ENCODE measurements at regions not wholly inside any gene's neighbourhood (a gene's known extent, or its start where the extent isn't known, plus 50 kb on each side); places are given as distances from the start of the nearest gene placed in this dataset.

DNA sequence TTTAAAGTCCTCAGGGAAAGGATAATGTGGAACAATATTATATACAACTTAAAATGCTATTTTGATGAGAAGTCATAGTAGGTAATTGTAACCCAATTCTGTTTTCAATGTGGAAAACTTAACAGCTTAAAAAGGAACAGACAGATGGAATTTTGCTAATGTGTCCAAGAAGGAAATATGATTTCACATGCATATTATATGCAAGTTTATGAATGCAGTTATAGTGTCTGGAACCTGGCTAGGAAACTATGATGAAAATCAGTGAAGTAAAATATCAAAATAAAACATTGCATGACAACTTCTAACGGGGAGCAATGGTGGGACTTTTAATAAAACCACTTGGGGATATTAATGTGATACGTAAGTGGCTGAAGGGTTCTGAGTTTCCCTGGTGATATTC is 152.6 kb upstream of the HAND2 start:
- Histone ChIP-seq H3K9me3 (ENCODE audit: control insufficient read depth in 2 of 2, insufficient read depth in 1 of 2, low read length in 1 of 2) (no peaks in the 10 kb centered on the region), H3K4me3 (ENCODE audit: low read length in 2 of 2) (no peak overlapping the region), H3K36me3 (ENCODE audit: control insufficient read depth in 2 of 2, insufficient read depth in 2 of 2, low read length in 1 of 2) (no peaks in the 10 kb centered on the region), H3K27me3 (ENCODE audit: control insufficient read depth in 2 of 2, insufficient read depth in 1 of 2, low read length in 1 of 2) (no peaks in the 10 kb centered on the region), H3K4me1 (ENCODE audit: control insufficient read depth in 2 of 2, insufficient read depth in 2 of 2, low read length in 2 of 2) (no peaks in the 10 kb centered on the region), H3K27ac (ENCODE audit: low read depth in 1 of 2, low read length in 1 of 2) (no peak overlapping the region)
- DNase-seq (ENCODE audit: low read depth in 6 of 9, low spot score in 9 of 9): no peak
- 92% methylated on average over 2 of the region's 2 CpGs for WGBS

DNA sequence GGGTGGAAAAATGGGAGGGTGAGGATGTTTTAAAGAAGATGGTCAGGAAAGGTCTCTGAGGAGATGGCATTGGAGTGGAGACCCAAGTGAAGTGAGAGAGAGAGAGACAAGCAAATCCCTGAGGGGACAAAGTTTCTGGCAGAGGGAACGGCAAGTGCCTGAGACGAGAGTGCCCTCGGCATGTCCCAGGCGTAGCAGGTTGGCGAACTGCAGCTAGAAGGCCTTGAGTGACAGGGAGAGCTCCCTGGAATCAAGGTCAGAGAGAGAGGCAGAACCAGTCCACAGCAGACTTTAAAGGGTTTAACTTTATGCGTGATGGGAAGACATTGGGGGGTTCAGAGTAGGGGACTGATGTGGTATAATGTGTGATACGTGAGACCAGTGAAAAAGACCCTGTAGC is 150.2 kb upstream of the HAND2 start:
- Histone ChIP-seq H3K27ac (ENCODE audit: low read depth in 1 of 2, low read length in 1 of 2) (no peak overlapping the region), H3K9me3 (ENCODE audit: control insufficient read depth in 2 of 2, insufficient read depth in 1 of 2, low read length in 1 of 2) (no peaks in the 10 kb centered on the region), H3K4me3 (ENCODE audit: low read length in 2 of 2) (no peak overlapping the region), H3K4me1 (ENCODE audit: control insufficient read depth in 2 of 2, insufficient read depth in 2 of 2, low read length in 2 of 2) (no peaks in the 10 kb centered on the region), H3K36me3 (ENCODE audit: control insufficient read depth in 2 of 2, insufficient read depth in 2 of 2, low read length in 1 of 2) (no peaks in the 10 kb centered on the region), H3K27me3 (ENCODE audit: control insufficient read depth in 2 of 2, insufficient read depth in 1 of 2, low read length in 1 of 2) (no peaks in the 10 kb centered on the region)
- WGBS: 86% methylated on average over 7 of the region's 7 CpGs
- no peak for DNase-seq (ENCODE audit: low read depth in 6 of 9, low spot score in 9 of 9)

DNA sequence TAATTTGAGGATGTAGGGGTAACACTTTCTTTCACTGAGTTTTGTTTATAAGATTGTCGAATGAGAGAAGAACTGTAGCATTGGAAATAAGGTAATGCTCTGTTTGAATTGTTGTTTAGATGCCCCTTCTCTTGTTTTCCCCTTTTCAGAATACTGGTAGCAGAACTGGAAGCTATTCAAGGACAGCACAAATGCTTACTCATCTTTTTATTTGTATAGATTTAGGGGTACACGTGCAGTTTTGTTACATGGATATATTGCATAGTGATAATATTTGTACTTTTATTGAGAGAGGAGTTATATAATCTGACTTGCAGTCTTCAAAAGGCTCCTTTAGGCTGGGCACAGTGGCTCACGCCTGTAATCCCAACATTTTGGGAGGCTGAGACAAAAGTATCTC is 145.4 kb upstream of the HAND2 start:
- H3K27ac ChIP-seq (ENCODE audit: low read depth in 1 of 2, low read length in 1 of 2): no peak overlapping the region
- WGBS: 86% methylated on average over 3 of the region's 3 CpGs
- H3K27me3 ChIP-seq (ENCODE audit: control insufficient read depth in 2 of 2, insufficient read depth in 1 of 2, low read length in 1 of 2): no peaks in the 10 kb centered on the region
- no peaks in the 10 kb centered on the region for H3K9me3 ChIP-seq (ENCODE audit: control insufficient read depth in 2 of 2, insufficient read depth in 1 of 2, low read length in 1 of 2)
- H3K4me1 ChIP-seq (ENCODE audit: control insufficient read depth in 2 of 2, insufficient read depth in 2 of 2, low read length in 2 of 2): no peaks in the 10 kb centered on the region
- no peaks in the 10 kb centered on the region for H3K36me3 ChIP-seq (ENCODE audit: control insufficient read depth in 2 of 2, insufficient read depth in 2 of 2, low read length in 1 of 2)
- H3K4me3 ChIP-seq (ENCODE audit: low read length in 2 of 2): no peak overlapping the region
- no peak for DNase-seq (ENCODE audit: low read depth in 6 of 9, low spot score in 9 of 9)

DNA sequence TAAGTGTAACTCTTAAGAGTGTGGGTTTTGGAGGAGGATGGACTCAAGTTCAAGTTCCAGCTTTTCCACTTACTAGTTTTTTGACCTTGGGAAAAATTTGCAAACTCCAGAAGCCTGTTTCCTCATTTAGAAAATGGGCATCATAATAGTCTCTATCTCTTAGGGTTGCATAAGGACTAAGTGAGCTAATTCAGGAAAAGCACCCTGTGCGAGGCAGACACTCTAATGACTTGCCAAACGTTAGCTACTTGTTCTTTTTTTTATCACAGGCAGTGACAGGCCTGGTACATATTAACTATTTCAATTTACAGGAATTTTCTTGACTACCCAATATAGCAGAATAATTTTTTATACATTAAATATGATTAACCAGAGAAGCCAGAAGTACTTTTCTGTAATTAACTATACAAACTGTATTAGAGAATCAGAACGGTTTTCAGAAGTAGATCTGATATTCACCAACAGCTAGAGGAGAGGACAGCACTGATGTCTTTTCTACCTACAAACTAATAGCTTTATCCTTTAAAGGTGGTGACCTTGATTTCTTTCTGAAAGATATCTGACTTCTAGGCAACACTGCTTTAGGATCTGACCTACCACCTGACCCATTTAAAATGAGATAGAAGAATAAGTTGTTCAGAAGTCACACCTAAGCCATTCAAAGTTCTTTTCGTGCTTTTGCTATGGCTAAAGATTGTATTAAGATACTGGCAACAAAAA is 139.6 kb upstream of the HAND2 start:
- Histone ChIP-seq H3K27me3 (ENCODE audit: control insufficient read depth in 2 of 2, insufficient read depth in 1 of 2, low read length in 1 of 2) (no peaks in the 10 kb centered on the region), H3K36me3 (ENCODE audit: control insufficient read depth in 2 of 2, insufficient read depth in 2 of 2, low read length in 1 of 2) (no peaks in the 10 kb centered on the region), H3K4me1 (ENCODE audit: control insufficient read depth in 2 of 2, insufficient read depth in 2 of 2, low read length in 2 of 2) (no peaks in the 10 kb centered on the region), H3K4me3 (ENCODE audit: low read length in 2 of 2) (no peak overlapping the region), H3K9me3 (ENCODE audit: control insufficient read depth in 2 of 2, insufficient read depth in 1 of 2, low read length in 1 of 2) (no peaks in the 10 kb centered on the region), H3K27ac (ENCODE audit: low read depth in 1 of 2, low read length in 1 of 2) (no peak overlapping the region)
- no peak for DNase-seq (ENCODE audit: low read depth in 6 of 9, low spot score in 9 of 9)
- 73% methylated on average over 4 of the region's 4 CpGs for WGBS

- H3K27ac ChIP-seq (ENCODE audit: low read depth in 1 of 2, low read length in 1 of 2): no peak overlapping the region
- no peaks in the 10 kb centered on the region for H3K27me3 ChIP-seq (ENCODE audit: control insufficient read depth in 2 of 2, insufficient read depth in 1 of 2, low read length in 1 of 2)
- no peaks in the 10 kb centered on the region for H3K4me1 ChIP-seq (ENCODE audit: control insufficient read depth in 2 of 2, insufficient read depth in 2 of 2, low read length in 2 of 2)
- no peak for DNase-seq (ENCODE audit: low read depth in 6 of 9, low spot score in 9 of 9)
- H3K9me3 ChIP-seq (ENCODE audit: control insufficient read depth in 2 of 2, insufficient read depth in 1 of 2, low read length in 1 of 2): no peaks in the 10 kb centered on the region
- H3K4me3 ChIP-seq (ENCODE audit: low read length in 2 of 2): no peak overlapping the region
- no peaks in the 10 kb centered on the region for H3K36me3 ChIP-seq (ENCODE audit: control insufficient read depth in 2 of 2, insufficient read depth in 2 of 2, low read length in 1 of 2)
Measured at GRCh38 chr4:173661001-173661400, 131.0 kb upstream of the HAND2 start.

GRCh38 chr4:173656898-173657297 is 126.9 kb upstream of the HAND2 start:
- H3K9me3 ChIP-seq (ENCODE audit: control insufficient read depth in 2 of 2, insufficient read depth in 1 of 2, low read length in 1 of 2): no peaks in the 10 kb centered on the region
- no peaks in the 10 kb centered on the region for H3K4me1 ChIP-seq (ENCODE audit: control insufficient read depth in 2 of 2, insufficient read depth in 2 of 2, low read length in 2 of 2)
- no peak overlapping the region for H3K4me3 ChIP-seq (ENCODE audit: low read length in 2 of 2)
- H3K36me3 ChIP-seq (ENCODE audit: control insufficient read depth in 2 of 2, insufficient read depth in 2 of 2, low read length in 1 of 2): no peaks in the 10 kb centered on the region
- H3K27me3 ChIP-seq (ENCODE audit: control insufficient read depth in 2 of 2, insufficient read depth in 1 of 2, low read length in 1 of 2): no peaks in the 10 kb centered on the region
- no peak for DNase-seq (ENCODE audit: low read depth in 6 of 9, low spot score in 9 of 9)
- 92% methylated on average over 4 of the region's 4 CpGs for WGBS
- no peak overlapping the region for H3K27ac ChIP-seq (ENCODE audit: low read depth in 1 of 2, low read length in 1 of 2)

DNA sequence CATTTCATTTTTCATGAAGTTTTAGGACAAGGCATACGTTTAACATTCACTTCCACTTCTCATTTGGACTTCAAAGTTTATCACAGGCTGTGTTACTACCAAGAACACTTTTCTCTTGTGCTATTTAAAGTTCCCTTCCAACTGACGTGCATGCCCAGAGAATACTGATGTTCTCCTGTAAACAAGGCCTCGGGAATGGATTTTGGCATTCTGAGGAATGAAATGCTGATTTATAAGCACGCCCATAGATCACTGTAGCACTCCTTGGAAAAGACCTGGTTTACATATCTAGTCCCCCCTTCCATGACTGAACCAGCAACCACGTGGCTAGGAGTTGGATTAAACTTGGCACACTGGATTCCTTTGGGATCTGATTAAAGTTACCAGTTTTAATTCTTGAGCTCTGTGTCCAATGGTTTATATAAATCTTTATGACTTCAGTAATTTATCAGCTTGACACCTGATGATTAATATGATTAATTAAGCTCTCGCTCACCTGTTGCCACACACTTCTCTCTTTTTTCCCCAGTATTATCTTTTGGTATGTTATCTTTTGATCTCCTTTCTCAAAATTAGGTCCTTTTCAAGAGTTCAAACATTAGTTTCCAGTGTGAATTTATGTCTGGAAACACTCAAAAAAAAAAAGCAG is 122.4 kb upstream of the HAND2 start:
- H3K27me3 ChIP-seq (ENCODE audit: control insufficient read depth in 2 of 2, insufficient read depth in 1 of 2, low read length in 1 of 2): no peaks in the 10 kb centered on the region
- no peak overlapping the region for H3K27ac ChIP-seq (ENCODE audit: low read depth in 1 of 2, low read length in 1 of 2)
- H3K36me3 ChIP-seq (ENCODE audit: control insufficient read depth in 2 of 2, insufficient read depth in 2 of 2, low read length in 1 of 2): no peaks in the 10 kb centered on the region
- no peaks in the 10 kb centered on the region for H3K9me3 ChIP-seq (ENCODE audit: control insufficient read depth in 2 of 2, insufficient read depth in 1 of 2, low read length in 1 of 2)
- 69% methylated on average over 6 of the region's 6 CpGs for WGBS
- H3K4me3 ChIP-seq (ENCODE audit: low read length in 2 of 2): no peak overlapping the region
- no peak for DNase-seq (ENCODE audit: low read depth in 6 of 9, low spot score in 9 of 9)
- no peaks in the 10 kb centered on the region for H3K4me1 ChIP-seq (ENCODE audit: control insufficient read depth in 2 of 2, insufficient read depth in 2 of 2, low read length in 2 of 2)

GRCh38 chr4:173651651-173652282 is 121.7 kb upstream of the HAND2 start:
- no peak overlapping the region for H3K27ac ChIP-seq (ENCODE audit: low read depth in 1 of 2, low read length in 1 of 2)
- 77% methylated on average over 7 of the region's 7 CpGs for WGBS
- DNase-seq (ENCODE audit: low read depth in 6 of 9, low spot score in 9 of 9): no peak

GRCh38 chr4:173647902-173648301 is 117.9 kb upstream of the HAND2 start:
- no peaks in the 10 kb centered on the region for H3K27me3 ChIP-seq (ENCODE audit: control insufficient read depth in 2 of 2, insufficient read depth in 1 of 2, low read length in 1 of 2)
- H3K9me3 ChIP-seq (ENCODE audit: control insufficient read depth in 2 of 2, insufficient read depth in 1 of 2, low read length in 1 of 2): no peaks in the 10 kb centered on the region
- no peak overlapping the region for H3K4me3 ChIP-seq (ENCODE audit: low read length in 2 of 2)
- no peaks in the 10 kb centered on the region for H3K36me3 ChIP-seq (ENCODE audit: control insufficient read depth in 2 of 2, insufficient read depth in 2 of 2, low read length in 1 of 2)
- H3K27ac ChIP-seq (ENCODE audit: low read depth in 1 of 2, low read length in 1 of 2): no peak overlapping the region
- no peak for DNase-seq (ENCODE audit: low read depth in 6 of 9, low spot score in 9 of 9)
- H3K4me1 ChIP-seq (ENCODE audit: control insufficient read depth in 2 of 2, insufficient read depth in 2 of 2, low read length in 2 of 2): no peaks in the 10 kb centered on the region
- 86% methylated on average over 4 of the region's 4 CpGs for WGBS

More at GRCh38 chr4:173651651-173652282, 121.7 kb upstream of the HAND2 start:
- H3K36me3 ChIP-seq (ENCODE audit: control insufficient read depth in 2 of 2, insufficient read depth in 2 of 2, low read length in 1 of 2): no peaks in the 10 kb centered on the region
- H3K27me3 ChIP-seq (ENCODE audit: control insufficient read depth in 2 of 2, insufficient read depth in 1 of 2, low read length in 1 of 2): no peaks in the 10 kb centered on the region
- no peaks in the 10 kb centered on the region for H3K9me3 ChIP-seq (ENCODE audit: control insufficient read depth in 2 of 2, insufficient read depth in 1 of 2, low read length in 1 of 2)
- H3K4me3 ChIP-seq (ENCODE audit: low read length in 2 of 2): no peak overlapping the region
- H3K4me1 ChIP-seq (ENCODE audit: control insufficient read depth in 2 of 2, insufficient read depth in 2 of 2, low read length in 2 of 2): no peaks in the 10 kb centered on the region

Data from thymus (tissue), 11 donors.